ENCODE measurements at regions not wholly inside any gene's neighbourhood (a gene's known extent, or its start where the extent isn't known, plus 50 kb on each side); places are given as distances from the start of the nearest gene placed in this dataset.

GRCh38 chr20:52434453-52434852 is 242.9 kb upstream of the ZFP64 start:
- intact Hi-C loops (cut with micrococcal nuclease; ENCODE audit: unreplicated experiment), result no loop called here

More at GRCh38 chr20:52434453-52434852, 242.9 kb upstream of the ZFP64 start:
- in situ Hi-C loops (cut with HindIII; ENCODE audit: extremely low pct_ligation_motif_present, low pct_unique_long_range_greater_than_20kb), result no loop called here
- H3K79me2 ChIP-seq (ENCODE audit: insufficient read depth, low read length), result no peaks in the 10 kb centered on the region
- H3K27me3 ChIP-seq (ENCODE audit: control insufficient read depth in 1 of 2, insufficient read depth in 2 of 2, low read length in 2 of 2), result no peaks in the 10 kb centered on the region
- no peak overlapping the region for H3K9ac ChIP-seq (ENCODE audit: insufficient read depth, low read depth, low read length)
- CTCF ChIA-PET (ENCODE audit: low intra/inter-chr PET ratio, low total read pairs), result no interaction called here
- H3K9me3 ChIP-seq (ENCODE audit: low read length), result peaks cover 6% of the 10 kb centered on the region; the same call in 1 of the 2 replicates
- DNase-seq (ENCODE audit: low spot score) (no peak), FAIRE-seq (no peak), ATAC-seq (no peak)
- H3K27ac ChIP-seq (ENCODE audit: extremely low read length, insufficient read depth, low read length), result peak overlapping the region; percentile 15
- TF ChIP-seq, protein P1, sequence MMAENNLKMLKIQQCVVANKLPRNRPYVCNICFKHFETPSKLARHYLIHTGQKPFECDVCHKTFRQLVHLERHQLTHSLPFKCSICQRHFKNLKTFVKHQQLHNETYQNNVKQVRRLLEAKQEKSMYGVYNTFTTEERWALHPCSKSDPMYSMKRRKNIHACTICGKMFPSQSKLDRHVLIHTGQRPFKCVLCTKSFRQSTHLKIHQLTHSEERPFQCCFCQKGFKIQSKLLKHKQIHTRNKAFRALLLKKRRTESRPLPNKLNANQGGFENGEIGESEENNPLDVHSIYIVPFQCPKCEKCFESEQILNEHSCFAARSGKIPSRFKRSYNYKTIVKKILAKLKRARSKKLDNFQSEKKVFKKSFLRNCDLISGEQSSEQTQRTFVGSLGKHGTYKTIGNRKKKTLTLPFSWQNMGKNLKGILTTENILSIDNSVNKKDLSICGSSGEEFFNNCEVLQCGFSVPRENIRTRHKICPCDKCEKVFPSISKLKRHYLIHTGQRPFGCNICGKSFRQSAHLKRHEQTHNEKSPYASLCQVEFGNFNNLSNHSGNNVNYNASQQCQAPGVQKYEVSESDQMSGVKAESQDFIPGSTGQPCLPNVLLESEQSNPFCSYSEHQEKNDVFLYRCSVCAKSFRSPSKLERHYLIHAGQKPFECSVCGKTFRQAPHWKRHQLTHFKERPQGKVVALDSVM (CRISPR knock-in tag; IDR thresholded peaks at IDR 0.05), result no peak
- no peak for TF ChIP-seq SP1 (IDR thresholded peaks at IDR 0.05)
- no peak for TF ChIP-seq SP1 (CRISPR knock-in tag; IDR thresholded peaks at IDR 0.05)
- TF ChIP-seq ZNF33A (CRISPR knock-in tag; IDR thresholded peaks at IDR 0.05; ENCODE audit: borderline replicate concordance), result no peak
- TF ChIP-seq ZNF501 (CRISPR knock-in tag; IDR thresholded peaks at IDR 0.05), result 0 out of 2 replicates have a peak, but pooled peaks have one; percentile 11
- TF ChIP-seq, protein P2, sequence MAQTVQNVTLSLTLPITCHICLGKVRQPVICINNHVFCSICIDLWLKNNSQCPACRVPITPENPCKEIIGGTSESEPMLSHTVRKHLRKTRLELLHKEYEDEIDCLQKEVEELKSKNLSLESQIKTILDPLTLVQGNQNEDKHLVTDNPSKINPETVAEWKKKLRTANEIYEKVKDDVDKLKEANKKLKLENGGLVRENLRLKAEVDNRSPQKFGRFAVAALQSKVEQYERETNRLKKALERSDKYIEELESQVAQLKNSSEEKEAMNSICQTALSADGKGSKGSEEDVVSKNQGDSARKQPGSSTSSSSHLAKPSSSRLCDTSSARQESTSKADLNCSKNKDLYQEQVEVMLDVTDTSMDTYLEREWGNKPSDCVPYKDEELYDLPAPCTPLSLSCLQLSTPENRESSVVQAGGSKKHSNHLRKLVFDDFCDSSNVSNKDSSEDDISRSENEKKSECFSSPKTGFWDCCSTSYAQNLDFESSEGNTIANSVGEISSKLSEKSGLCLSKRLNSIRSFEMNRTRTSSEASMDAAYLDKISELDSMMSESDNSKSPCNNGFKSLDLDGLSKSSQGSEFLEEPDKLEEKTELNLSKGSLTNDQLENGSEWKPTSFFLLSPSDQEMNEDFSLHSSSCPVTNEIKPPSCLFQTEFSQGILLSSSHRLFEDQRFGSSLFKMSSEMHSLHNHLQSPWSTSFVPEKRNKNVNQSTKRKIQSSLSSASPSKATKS (CRISPR knock-in tag; IDR thresholded peaks at IDR 0.05), result 0 out of 2 replicates have a peak, but pooled peaks have one; percentile 56
- 0 out of 2 replicates have a peak, but pooled peaks have one; percentile 24 for TF ChIP-seq PITX1 (CRISPR knock-in tag; IDR thresholded peaks at IDR 0.05)
- no peak for TF ChIP-seq ZBTB40 (IDR thresholded peaks at IDR 0.05)
- TF ChIP-seq ZBTB40 (CRISPR knock-in tag; IDR thresholded peaks at IDR 0.05), result peak; percentile 78
- peak; percentile 56; the same call in 1 of the 2 replicates for TF ChIP-seq ZSCAN30 (CRISPR knock-in tag; IDR thresholded peaks at IDR 0.05)
- POLR2A ChIA-PET, result no interaction called here
- H2AFZ ChIP-seq (ENCODE audit: low read length), result no peak overlapping the region
- H3K4me3 ChIP-seq (replicated peaks in 1 of 3; ENCODE audit: insufficient read depth in 1 of 3, low read depth in 2 of 3, low read length in 3 of 3), result no peak overlapping the region
- no TSS peak for BruUV-seq (replicated peaks)
- no peaks in the 10 kb centered on the region for H4K20me1 ChIP-seq (ENCODE audit: insufficient read depth, low read length)
- no peaks in the 10 kb centered on the region for H3K36me3 ChIP-seq (replicated peaks in 1 of 2; ENCODE audit: control insufficient read depth in 1 of 2, insufficient read depth in 2 of 2, low read length in 2 of 2)
- H3K4me2 ChIP-seq (ENCODE audit: low read depth, low read length), result no peak overlapping the region
- peaks cover 19% of the 10 kb centered on the region; the same call in 1 of the 2 replicates for H3K4me1 ChIP-seq (ENCODE audit: insufficient read depth, low read length)
- 58% methylated on average over 5 of the region's 5 CpGs for WGBS (ENCODE audit: low lambda C conversion rate)
